ENCODE measurements at regions not wholly inside any gene's neighbourhood (a gene's known extent, or its start where the extent isn't known, plus 50 kb on each side); places are given as distances from the start of the nearest gene placed in this dataset.

GRCh38 chr5:25823330-25823873 lies 1178.6 kb upstream of the CDH10 start:
- TF ChIP-seq CTCF (IDR thresholded peaks at IDR 0.05) (no peak), POLR2A (IDR thresholded peaks at IDR 0.05) (no peak), EP300 (IDR thresholded peaks at IDR 0.05) (no peak), POLR2AphosphoS5 (IDR thresholded peaks at IDR 0.05) (no peak)

Measured in suprapubic skin (tissue), 4 donors.